A549 (cell line): ENCODE measurements at regions not wholly inside any gene's neighbourhood (a gene's known extent, or its start where the extent isn't known, plus 50 kb on each side); places are given as distances from the start of the nearest gene placed in this dataset.
"Not testable (repeated sequence)": the region's sequence is repeated elsewhere in the genome, so short reads cannot be mapped to it uniquely, and the experiment has no call there.

Experiments
- ATAC-seq, 2 experiments: fragments of 200-7000 bp in 1 of 2; fragments of >200 bp in 1 of 2; cut with Nextera tagmentation in 1 of 2; cut with Tn5 transposase in 1 of 2; 3 replicates each; pipeline versions ENCODE4 v1.8.0 to v1.9.1; 2018 to 2020; ENCODE audit warnings: mild to moderate bottlenecking in 1 of 2, moderate library complexity in 1 of 2
- CTCF ChIA-PET: fragments of 300-600 bp; sonication (Branson Sonifier 250); formaldehyde crosslinking; extraction: SDS; loops from one replicate; lab custom pipeline; 2021; ENCODE audit warnings: antibody characterized with exemption, inconsistent platforms; lab: Yijun Ruan, JAX
- POLR2A ChIA-PET: fragments of 350-600 bp; formaldehyde crosslinking; extraction: SDS; loops from one replicate; lab custom pipeline; 2021; ENCODE audit warnings: antibody characterized with exemption, inconsistent platforms; lab: Yijun Ruan, JAX
- DNase-seq, 2 experiments: peaks; one replicate each; pipeline versions ENCODE4 v3.0.0 to v3.0.0-alpha.2; 2011 to 2016; ENCODE audit warnings: low read depth in 1 of 2, low spot score in 1 of 2
- FAIRE-seq: peaks from 2 replicates; lab custom pipeline; 2011; peaks lifted over from hg19 to GRCh38; lab: Jason Lieb, UNC
- H3K27ac ChIP-seq, 2 experiments: fragments of >200 bp; sonication (Bioruptor Twin); formaldehyde crosslinking; 3 replicates each; pipeline ENCODE4 v1.5.1; 2016 to 2017
- H3K4me1 ChIP-seq: fragments of >200 bp; sonication (Bioruptor Twin); formaldehyde crosslinking; 3 replicates; pipeline ENCODE4 v1.6.1; 2016
- H3K4me2 ChIP-seq: fragments of >200 bp; sonication (Bioruptor Twin); formaldehyde crosslinking; 3 replicates; pipeline ENCODE4 v1.6.1; 2016
- H3K4me3 ChIP-seq: fragments of >200 bp; sonication (Bioruptor Twin); formaldehyde crosslinking; 3 replicates; pipeline ENCODE4 v1.5.1; 2016
- H3K9me3 ChIP-seq: fragments of >200 bp; sonication (Bioruptor Twin); formaldehyde crosslinking; 3 replicates; pipeline ENCODE4 v1.6.1; 2016
- CEBPB ChIP-seq, 2 experiments: fragments of >200 bp in 1 of 2; sonication (Bioruptor Twin) in 1 of 2; formaldehyde crosslinking in 1 of 2; IDR thresholded peaks; 2 replicates each; pipeline ENCODE4 v1.6.1; 2012 to 2016
- ESRRA ChIP-seq: fragments of 150-350 bp; IDR thresholded peaks from 2 replicates; pipeline ENCODE4 v1.6.1; 2014; ENCODE audit warnings: mild to moderate bottlenecking, low read length, borderline replicate concordance
- GATA3 ChIP-seq: IDR thresholded peaks from 2 replicates; pipeline ENCODE4 v1.6.1; 2012; ENCODE audit warnings: borderline replicate concordance
- KDM1A ChIP-seq: fragments of 200-600 bp; sonication (generic); IDR thresholded peaks from 2 replicates; pipeline ENCODE4 v1.6.1; 2016; ENCODE audit warnings: low read depth, mild to moderate bottlenecking
- NR3C1 ChIP-seq: fragments of >200 bp; sonication (Bioruptor Twin); formaldehyde crosslinking; IDR thresholded peaks from 3 replicates; pipeline ENCODE4 v1.6.1; 2017
- RFX5 ChIP-seq: fragments of 450-650 bp; IDR thresholded peaks from 2 replicates; pipeline ENCODE4 v1.7.1; 2014; ENCODE audit warnings: antibody characterized with exemption, mild to moderate bottlenecking, moderate library complexity
- SREBF2 ChIP-seq: fragments of 450-650 bp; IDR thresholded peaks from 2 replicates; pipeline ENCODE4 v1.6.1; 2014; ENCODE audit warnings: mild to moderate bottlenecking, moderate library complexity
- WGBS: methylation state at CpG from one replicate; pipeline ENCODE4 v1.1.6; 2017; ENCODE audit errors: missing lambda C conversion rate; 5-methylcytosine and 5-hydroxymethylcytosine counted together
- TF ChIP-seq, protein P1 (sequence below): IDR thresholded peaks from 2 replicates; pipeline ENCODE4 v1.6.1; 2012; ENCODE audit warnings: low read depth, borderline replicate concordance
- TF ChIP-seq, protein P2 (sequence below): fragments of 200-600 bp; sonication (generic); IDR thresholded peaks from 2 replicates; pipeline ENCODE4 v1.6.1; 2016; ENCODE audit warnings: antibody characterized with exemption, mild to moderate bottlenecking, moderate library complexity
- TF ChIP-seq, protein P3 (sequence below): fragments of >200 bp; sonication (Bioruptor Twin); formaldehyde crosslinking; IDR thresholded peaks from 3 replicates; pipeline ENCODE4 v1.5.1; 2016
- TF ChIP-seq, protein P4 (sequence below): fragments of >200 bp; sonication (Bioruptor Twin); formaldehyde crosslinking; IDR thresholded peaks from 3 replicates; pipeline ENCODE4 v1.6.1; 2016

DNA sequence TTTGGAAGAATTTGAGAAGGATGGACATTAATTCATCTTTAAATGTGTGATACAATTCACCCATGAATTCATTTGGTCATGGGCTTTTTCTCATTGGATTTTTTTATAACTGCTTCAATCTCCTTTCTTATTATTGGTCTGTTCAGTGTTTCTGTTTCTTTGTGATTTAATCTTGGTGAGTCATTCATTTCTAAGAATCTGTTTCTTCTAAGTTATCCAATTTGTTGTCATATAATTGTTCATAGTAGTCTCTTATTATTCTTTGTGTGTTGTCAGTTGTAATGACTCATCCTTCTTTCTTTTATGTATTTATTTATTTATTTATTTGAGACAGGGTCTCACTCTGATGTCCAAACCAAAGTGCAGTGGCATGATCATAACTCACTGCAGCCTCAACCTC, 146.1 kb upstream of the ZNF267 start:
- no peaks in the 10 kb centered on the region for H3K4me1 ChIP-seq
- no peak for ATAC-seq
- CTCF ChIA-PET = no interaction called here
- H3K27ac ChIP-seq = no peak overlapping the region
- H3K9me3 ChIP-seq = peaks cover 31% of the 10 kb centered on the region; the same call in 2 of the 3 replicates
- no peak overlapping the region for H3K4me3 ChIP-seq
- FAIRE-seq = no peak
- no peak for DNase-seq
- TF ChIP-seq, protein P1, sequence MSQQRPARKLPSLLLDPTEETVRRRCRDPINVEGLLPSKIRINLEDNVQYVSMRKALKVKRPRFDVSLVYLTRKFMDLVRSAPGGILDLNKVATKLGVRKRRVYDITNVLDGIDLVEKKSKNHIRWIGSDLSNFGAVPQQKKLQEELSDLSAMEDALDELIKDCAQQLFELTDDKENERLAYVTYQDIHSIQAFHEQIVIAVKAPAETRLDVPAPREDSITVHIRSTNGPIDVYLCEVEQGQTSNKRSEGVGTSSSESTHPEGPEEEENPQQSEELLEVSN = no peak
- H3K4me2 ChIP-seq = no peak overlapping the region
- POLR2A ChIA-PET = no interaction called here

DNA sequence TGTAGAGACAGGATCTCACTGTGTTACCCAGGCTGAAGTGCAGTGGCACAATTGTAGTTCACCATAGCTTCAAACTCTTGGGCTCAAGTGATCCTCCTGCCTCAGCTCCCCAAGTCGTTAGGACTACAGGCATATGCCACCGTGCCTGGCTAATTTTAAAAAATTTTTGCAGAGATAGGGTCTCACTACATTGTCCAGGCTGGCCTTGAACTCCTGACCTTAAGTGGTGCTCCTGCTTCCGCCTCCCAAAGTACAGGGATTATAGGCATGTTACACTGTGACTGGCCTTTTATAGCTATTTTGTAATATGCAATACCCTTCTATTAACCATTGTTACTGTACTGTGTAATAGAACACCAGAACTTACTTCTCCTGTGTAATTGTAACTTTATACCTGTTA, 139.3 kb upstream of the ZNF267 start:
- Histone ChIP-seq H3K4me3 (no peak overlapping the region), H3K27ac (no peak overlapping the region), H3K4me1 (no peaks in the 10 kb centered on the region), H3K9me3 (peaks cover 56% of the 10 kb centered on the region), H3K4me2 (no peak overlapping the region)
- no peak for ATAC-seq
- WGBS = 92% methylated on average over 3 of the region's 3 CpGs
- DNase-seq = no peak
- FAIRE-seq = no peak
- ChIA-PET POLR2A (no interaction called here), CTCF (no interaction called here)
- TF ChIP-seq, protein P2, sequence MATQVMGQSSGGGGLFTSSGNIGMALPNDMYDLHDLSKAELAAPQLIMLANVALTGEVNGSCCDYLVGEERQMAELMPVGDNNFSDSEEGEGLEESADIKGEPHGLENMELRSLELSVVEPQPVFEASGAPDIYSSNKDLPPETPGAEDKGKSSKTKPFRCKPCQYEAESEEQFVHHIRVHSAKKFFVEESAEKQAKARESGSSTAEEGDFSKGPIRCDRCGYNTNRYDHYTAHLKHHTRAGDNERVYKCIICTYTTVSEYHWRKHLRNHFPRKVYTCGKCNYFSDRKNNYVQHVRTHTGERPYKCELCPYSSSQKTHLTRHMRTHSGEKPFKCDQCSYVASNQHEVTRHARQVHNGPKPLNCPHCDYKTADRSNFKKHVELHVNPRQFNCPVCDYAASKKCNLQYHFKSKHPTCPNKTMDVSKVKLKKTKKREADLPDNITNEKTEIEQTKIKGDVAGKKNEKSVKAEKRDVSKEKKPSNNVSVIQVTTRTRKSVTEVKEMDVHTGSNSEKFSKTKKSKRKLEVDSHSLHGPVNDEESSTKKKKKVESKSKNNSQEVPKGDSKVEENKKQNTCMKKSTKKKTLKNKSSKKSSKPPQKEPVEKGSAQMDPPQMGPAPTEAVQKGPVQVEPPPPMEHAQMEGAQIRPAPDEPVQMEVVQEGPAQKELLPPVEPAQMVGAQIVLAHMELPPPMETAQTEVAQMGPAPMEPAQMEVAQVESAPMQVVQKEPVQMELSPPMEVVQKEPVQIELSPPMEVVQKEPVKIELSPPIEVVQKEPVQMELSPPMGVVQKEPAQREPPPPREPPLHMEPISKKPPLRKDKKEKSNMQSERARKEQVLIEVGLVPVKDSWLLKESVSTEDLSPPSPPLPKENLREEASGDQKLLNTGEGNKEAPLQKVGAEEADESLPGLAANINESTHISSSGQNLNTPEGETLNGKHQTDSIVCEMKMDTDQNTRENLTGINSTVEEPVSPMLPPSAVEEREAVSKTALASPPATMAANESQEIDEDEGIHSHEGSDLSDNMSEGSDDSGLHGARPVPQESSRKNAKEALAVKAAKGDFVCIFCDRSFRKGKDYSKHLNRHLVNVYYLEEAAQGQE = no peak
- no peak for TF ChIP-seq CEBPB (IDR thresholded peaks at IDR 0.05)

DNA sequence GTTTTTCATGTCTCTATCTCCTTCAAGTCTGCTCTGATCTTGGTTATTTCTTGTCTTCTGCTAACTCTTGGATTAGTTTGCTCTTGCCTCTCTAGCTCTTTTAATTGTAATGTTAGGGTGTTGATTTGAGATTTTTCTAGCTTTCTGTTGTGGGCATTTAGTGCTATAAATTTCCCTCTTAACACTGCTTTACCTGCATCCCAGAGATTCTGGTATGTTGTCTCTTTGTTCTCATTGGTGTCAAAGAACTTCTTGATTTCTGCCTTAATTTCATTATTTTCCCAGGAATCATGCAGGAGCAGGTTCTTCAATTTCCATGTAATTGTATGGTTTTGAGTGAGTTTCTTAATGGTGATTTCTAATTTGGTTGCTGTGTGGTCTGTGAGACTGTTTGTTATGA, 128.5 kb upstream of the ZNF267 start:
- FAIRE-seq, ATAC-seq, H3K4me1 ChIP-seq, H3K4me3 ChIP-seq, H3K4me2 ChIP-seq, DNase-seq, CTCF ChIA-PET, H3K27ac ChIP-seq: not testable (repeated sequence)
- POLR2A ChIA-PET = interaction anchor here (0.7 kb wide), 1 partner anchor 205 kb away, joined by 3 read pairs; no protein-coding TSS in a partner anchor
- H3K9me3 ChIP-seq = peaks cover 51% of the 10 kb centered on the region

DNA sequence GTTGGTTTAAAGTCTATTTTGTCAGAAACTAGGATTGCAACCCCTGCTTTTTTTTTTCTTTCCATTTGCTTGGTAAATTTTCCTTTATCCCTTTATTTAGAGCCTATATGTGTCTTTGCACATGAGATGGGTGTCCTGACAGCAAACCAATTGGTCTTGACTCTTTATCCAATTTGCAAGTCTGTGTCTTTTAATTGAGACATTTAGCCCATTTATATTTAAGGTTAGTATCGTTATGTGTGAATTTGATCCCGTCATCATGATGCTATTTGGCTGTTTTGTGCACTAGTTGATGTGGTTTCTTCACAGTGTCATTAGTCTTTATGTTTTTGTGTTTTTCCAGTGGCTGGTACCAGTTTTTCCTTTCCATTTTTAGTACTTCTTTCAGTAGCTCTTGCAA, 127.7 kb upstream of the ZNF267 start:
- WGBS = 93% methylated on average over 2 of the region's 2 CpGs
- TF ChIP-seq, protein P3, sequence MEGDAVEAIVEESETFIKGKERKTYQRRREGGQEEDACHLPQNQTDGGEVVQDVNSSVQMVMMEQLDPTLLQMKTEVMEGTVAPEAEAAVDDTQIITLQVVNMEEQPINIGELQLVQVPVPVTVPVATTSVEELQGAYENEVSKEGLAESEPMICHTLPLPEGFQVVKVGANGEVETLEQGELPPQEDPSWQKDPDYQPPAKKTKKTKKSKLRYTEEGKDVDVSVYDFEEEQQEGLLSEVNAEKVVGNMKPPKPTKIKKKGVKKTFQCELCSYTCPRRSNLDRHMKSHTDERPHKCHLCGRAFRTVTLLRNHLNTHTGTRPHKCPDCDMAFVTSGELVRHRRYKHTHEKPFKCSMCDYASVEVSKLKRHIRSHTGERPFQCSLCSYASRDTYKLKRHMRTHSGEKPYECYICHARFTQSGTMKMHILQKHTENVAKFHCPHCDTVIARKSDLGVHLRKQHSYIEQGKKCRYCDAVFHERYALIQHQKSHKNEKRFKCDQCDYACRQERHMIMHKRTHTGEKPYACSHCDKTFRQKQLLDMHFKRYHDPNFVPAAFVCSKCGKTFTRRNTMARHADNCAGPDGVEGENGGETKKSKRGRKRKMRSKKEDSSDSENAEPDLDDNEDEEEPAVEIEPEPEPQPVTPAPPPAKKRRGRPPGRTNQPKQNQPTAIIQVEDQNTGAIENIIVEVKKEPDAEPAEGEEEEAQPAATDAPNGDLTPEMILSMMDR = no peak
- TF ChIP-seq ESRRA (no peak), RFX5 (no peak), SREBF2 (no peak), NR3C1 (no peak)
- no peak for ATAC-seq
- ChIA-PET POLR2A (interaction anchor here (0.7 kb wide), 1 partner anchor 206 kb away, joined by 3 read pairs; no protein-coding TSS in a partner anchor), CTCF (no interaction called here)
- DNase-seq = no peak
- Histone ChIP-seq H3K4me3 (no peak overlapping the region), H3K9me3 (peaks cover 53% of the 10 kb centered on the region), H3K4me2 (no peak overlapping the region), H3K27ac (no peak overlapping the region), H3K4me1 (no peaks in the 10 kb centered on the region)
- no peak for FAIRE-seq

DNA sequence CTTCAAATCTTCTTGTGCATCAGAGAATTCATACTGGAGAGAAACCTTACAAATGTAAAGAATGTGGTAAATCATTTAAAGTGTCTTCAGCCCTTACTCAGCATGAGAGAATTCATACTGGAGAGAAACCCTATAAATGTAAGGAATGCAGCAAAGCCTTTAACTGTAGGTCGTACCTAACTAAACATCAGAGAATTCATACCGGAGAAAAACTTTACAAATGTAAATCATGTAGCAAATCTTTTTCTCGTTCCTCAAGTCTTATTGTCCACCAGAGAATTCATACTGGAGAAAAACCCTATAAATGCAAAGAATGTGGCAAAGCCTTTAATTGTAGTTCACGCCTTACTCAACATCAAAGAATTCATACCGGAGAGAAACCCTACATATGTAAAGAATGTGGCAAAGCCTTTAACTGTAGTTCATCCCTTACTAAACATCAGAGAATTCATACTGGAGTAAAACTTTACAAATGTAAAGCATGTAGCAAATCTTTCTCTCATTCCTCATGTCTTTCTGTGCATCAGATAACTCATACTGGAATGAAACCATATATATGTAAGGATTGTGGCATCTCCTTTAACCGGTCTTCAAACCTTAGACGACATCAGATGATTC, 118.5 kb upstream of the ZNF267 start:
- no peak for FAIRE-seq
- CTCF ChIA-PET = no interaction called here
- H3K4me2 ChIP-seq = no peak overlapping the region
- peaks cover 92% of the 10 kb centered on the region for H3K9me3 ChIP-seq
- H3K4me1 ChIP-seq = no peaks in the 10 kb centered on the region
- POLR2A ChIA-PET = no interaction called here
- peak; percentile 34; the same call in 1 of the 2 replicates for TF ChIP-seq KDM1A
- TF ChIP-seq GATA3 = peak; percentile 13; the same call in 1 of the 2 replicates
- TF ChIP-seq, protein P4, sequence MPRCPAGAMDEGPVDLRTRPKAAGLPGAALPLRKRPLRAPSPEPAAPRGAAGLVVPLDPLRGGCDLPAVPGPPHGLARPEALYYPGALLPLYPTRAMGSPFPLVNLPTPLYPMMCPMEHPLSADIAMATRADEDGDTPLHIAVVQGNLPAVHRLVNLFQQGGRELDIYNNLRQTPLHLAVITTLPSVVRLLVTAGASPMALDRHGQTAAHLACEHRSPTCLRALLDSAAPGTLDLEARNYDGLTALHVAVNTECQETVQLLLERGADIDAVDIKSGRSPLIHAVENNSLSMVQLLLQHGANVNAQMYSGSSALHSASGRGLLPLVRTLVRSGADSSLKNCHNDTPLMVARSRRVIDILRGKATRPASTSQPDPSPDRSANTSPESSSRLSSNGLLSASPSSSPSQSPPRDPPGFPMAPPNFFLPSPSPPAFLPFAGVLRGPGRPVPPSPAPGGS = no peak
- no peak for ATAC-seq
- no peak overlapping the region for H3K4me3 ChIP-seq
- 87% methylated on average over 7 of the region's 7 CpGs for WGBS
- DNase-seq = peak in 1 of 2 experiments; percentile 10
- H3K27ac ChIP-seq = no peak overlapping the region
